Nephron progenitor cell (in vitro differentiated cells): ENCODE measurements at regions not wholly inside any gene's neighbourhood (a gene's known extent, or its start where the extent isn't known, plus 50 kb on each side); places are given as distances from the start of the nearest gene placed in this dataset.

Experiments
- DNase-seq: peaks from one replicate; pipeline ENCODE4 v3.0.0; 2021
- H3K27ac Mint-ChIP-seq: 2 replicates; pipeline ENCODE4 v1.8.0; 2021; ENCODE audit warnings: mild to moderate bottlenecking, moderate library complexity, mixed read lengths
- H3K27me3 Mint-ChIP-seq: 2 replicates; pipeline ENCODE4 v1.8.0; 2021; ENCODE audit warnings: mild to moderate bottlenecking, low read depth, mixed read lengths; ENCODE audit not compliant: poor library complexity
- H3K36me3 Mint-ChIP-seq: 2 replicates; pipeline ENCODE4 v1.8.0; 2021; ENCODE audit warnings: low read depth, mixed read lengths
- H3K4me1 Mint-ChIP-seq: 2 replicates; pipeline ENCODE4 v1.8.0; 2021; ENCODE audit warnings: mixed read lengths
- H3K4me3 Mint-ChIP-seq: 2 replicates; pipeline ENCODE4 v1.8.0; 2021; ENCODE audit warnings: mild to moderate bottlenecking, moderate library complexity, mixed read lengths
- H3K9me3 Mint-ChIP-seq: 2 replicates; pipeline ENCODE4 v1.8.0; 2021; ENCODE audit warnings: mild to moderate bottlenecking, moderate library complexity, mixed read lengths
- CTCF ChIP-seq: fragments of 200-600 bp; sonication (generic); IDR thresholded peaks from 2 replicates; pipeline ENCODE4 v1.5.0; 2021; ENCODE audit warnings: antibody characterized with exemption

GRCh38 chr4:144873226-144873990 is 224.6 kb downstream of the ANAPC10 start:
- no peak for DNase-seq
- H3K4me3 Mint-ChIP-seq: no peak overlapping the region
- H3K27me3 Mint-ChIP-seq: peaks cover 4% of the 10 kb centered on the region
- H3K4me1 Mint-ChIP-seq: peaks cover 5% of the 10 kb centered on the region
- TF ChIP-seq CTCF: no peak
- H3K9me3 Mint-ChIP-seq: peaks cover 4% of the 10 kb centered on the region
- peak overlapping the region; percentile 85 for H3K27ac Mint-ChIP-seq
- H3K36me3 Mint-ChIP-seq: no peaks in the 10 kb centered on the region

GRCh38 chr4:144894573-144894972 is 203.4 kb downstream of the ANAPC10 start:
- Mint-ChIP-seq H3K9me3 (peaks cover 11% of the 10 kb centered on the region), H3K27ac (no peak overlapping the region)

GRCh38 chr4:144899393-144899792 is 198.6 kb downstream of the ANAPC10 start:
- no peak for TF ChIP-seq CTCF
- no peaks in the 10 kb centered on the region for H3K27me3 Mint-ChIP-seq
- no peak overlapping the region for H3K27ac Mint-ChIP-seq
- H3K4me3 Mint-ChIP-seq: no peak overlapping the region
- peaks cover 11% of the 10 kb centered on the region for H3K9me3 Mint-ChIP-seq
- peaks cover 6% of the 10 kb centered on the region for H3K4me1 Mint-ChIP-seq
- H3K36me3 Mint-ChIP-seq: no peaks in the 10 kb centered on the region
- no peak for DNase-seq

More at GRCh38 chr4:144894573-144894972, 203.4 kb downstream of the ANAPC10 start:
- H3K4me3 Mint-ChIP-seq: no peak overlapping the region
- H3K36me3 Mint-ChIP-seq: no peaks in the 10 kb centered on the region
- no peaks in the 10 kb centered on the region for H3K27me3 Mint-ChIP-seq
- no peaks in the 10 kb centered on the region for H3K4me1 Mint-ChIP-seq
- DNase-seq: no peak
- TF ChIP-seq CTCF: no peak

GRCh38 chr4:144901141-144901540 is 196.9 kb downstream of the ANAPC10 start:
- no peak for DNase-seq
- Mint-ChIP-seq H3K9me3 (peaks cover 6% of the 10 kb centered on the region), H3K27ac (peak overlapping the region; percentile 87), H3K4me1 (peaks cover 6% of the 10 kb centered on the region), H3K4me3 (no peak overlapping the region), H3K36me3 (no peaks in the 10 kb centered on the region), H3K27me3 (no peaks in the 10 kb centered on the region)
- no peak for TF ChIP-seq CTCF

GRCh38 chr4:144902614-144903013 is 195.4 kb downstream of the ANAPC10 start:
- no peak for TF ChIP-seq CTCF
- Mint-ChIP-seq H3K36me3 (no peaks in the 10 kb centered on the region), H3K9me3 (peaks cover 5% of the 10 kb centered on the region), H3K27me3 (no peaks in the 10 kb centered on the region), H3K27ac (no peak overlapping the region), H3K4me1 (peaks cover 6% of the 10 kb centered on the region), H3K4me3 (no peak overlapping the region)
- no peak for DNase-seq
